ENCODE measurements at regions not wholly inside any gene's neighbourhood (a gene's known extent, or its start where the extent isn't known, plus 50 kb on each side); places are given as distances from the start of the nearest gene placed in this dataset.
"Not testable (repeated sequence)": the region's sequence is repeated elsewhere in the genome, so short reads cannot be mapped to it uniquely, and the experiment has no call there.

- Histone ChIP-seq H3K27ac (no peak overlapping the region), H3K27me3 (ENCODE audit: control insufficient read depth, insufficient read depth, low read length) (no peaks in the 10 kb centered on the region), H3K4me2 (ENCODE audit: low read length) (no peak overlapping the region), H3K4me3 (ENCODE audit: low read depth, low read length) (no peak overlapping the region), H3K4me1 (no peaks in the 10 kb centered on the region), H2AFZ (no peak overlapping the region), H3K9ac (no peak overlapping the region), H3K79me2 (no peaks in the 10 kb centered on the region), H3K9me3 (ENCODE audit: control insufficient read depth, low read length) (no peaks in the 10 kb centered on the region), H3K36me3 (ENCODE audit: control insufficient read depth, insufficient read depth, low read length) (no peaks in the 10 kb centered on the region)
- TF ChIP-seq CTCF (IDR thresholded peaks at IDR 0.05): no peak
Observed at GRCh38 chr6:114638341-114638740, 295.5 kb upstream of the HS3ST5 start.

- Histone ChIP-seq H3K36me3 (ENCODE audit: control insufficient read depth, insufficient read depth, low read length) (no peaks in the 10 kb centered on the region), H3K4me1 (no peaks in the 10 kb centered on the region), H3K9ac (no peak overlapping the region), H3K27ac (no peak overlapping the region), H2AFZ (no peak overlapping the region), H3K4me2 (ENCODE audit: low read length) (no peak overlapping the region), H3K9me3 (ENCODE audit: control insufficient read depth, low read length) (no peaks in the 10 kb centered on the region), H3K4me3 (ENCODE audit: low read depth, low read length) (no peak overlapping the region), H3K27me3 (ENCODE audit: control insufficient read depth, insufficient read depth, low read length) (no peaks in the 10 kb centered on the region), H3K79me2 (no peaks in the 10 kb centered on the region)
- TF ChIP-seq CTCF (IDR thresholded peaks at IDR 0.05): no peak
Observed at GRCh38 chr6:114634016-114634415, 291.2 kb upstream of the HS3ST5 start.

- not testable (repeated sequence) for H3K79me2 ChIP-seq; H3K4me2 ChIP-seq (ENCODE audit: low read length); H3K9ac ChIP-seq; H3K27ac ChIP-seq; H3K4me1 ChIP-seq; H2AFZ ChIP-seq; H3K9me3 ChIP-seq (ENCODE audit: control insufficient read depth, low read length); H3K27me3 ChIP-seq (ENCODE audit: control insufficient read depth, insufficient read depth, low read length); H3K4me3 ChIP-seq (ENCODE audit: low read depth, low read length); H3K36me3 ChIP-seq (ENCODE audit: control insufficient read depth, insufficient read depth, low read length)
Observed at GRCh38 chr6:114626226-114626625, 283.4 kb upstream of the HS3ST5 start.

- Histone ChIP-seq H3K36me3 (ENCODE audit: control insufficient read depth, insufficient read depth, low read length) (no peaks in the 10 kb centered on the region), H3K4me2 (ENCODE audit: low read length) (no peak overlapping the region), H3K4me3 (ENCODE audit: low read depth, low read length) (no peak overlapping the region), H3K9me3 (ENCODE audit: control insufficient read depth, low read length) (no peaks in the 10 kb centered on the region), H3K9ac (no peak overlapping the region), H2AFZ (no peak overlapping the region), H3K4me1 (no peaks in the 10 kb centered on the region), H3K27me3 (ENCODE audit: control insufficient read depth, insufficient read depth, low read length) (no peaks in the 10 kb centered on the region), H3K79me2 (no peaks in the 10 kb centered on the region), H3K27ac (no peak overlapping the region)
- TF ChIP-seq CTCF (IDR thresholded peaks at IDR 0.05): no peak
Observed at GRCh38 chr6:114619621-114620200, 276.9 kb upstream of the HS3ST5 start.

GRCh38 chr6:114611696-114612095, 268.9 kb upstream of the HS3ST5 start:
- H2AFZ ChIP-seq: no peak overlapping the region

More at GRCh38 chr6:114611696-114612095, 268.9 kb upstream of the HS3ST5 start:
- H3K4me3 ChIP-seq (ENCODE audit: low read depth, low read length): no peak overlapping the region
- TF ChIP-seq CTCF (IDR thresholded peaks at IDR 0.05): no peak
- H3K36me3 ChIP-seq (ENCODE audit: control insufficient read depth, insufficient read depth, low read length): no peaks in the 10 kb centered on the region
- H3K4me1 ChIP-seq: no peaks in the 10 kb centered on the region
- H3K27me3 ChIP-seq (ENCODE audit: control insufficient read depth, insufficient read depth, low read length): no peaks in the 10 kb centered on the region
- no peaks in the 10 kb centered on the region for H3K9me3 ChIP-seq (ENCODE audit: control insufficient read depth, low read length)
- no peak overlapping the region for H3K9ac ChIP-seq
- no peak overlapping the region for H3K4me2 ChIP-seq (ENCODE audit: low read length)
- no peaks in the 10 kb centered on the region for H3K79me2 ChIP-seq
- no peak overlapping the region for H3K27ac ChIP-seq
